OCI-LY1 (cell line): ENCODE measurements at regions not wholly inside any gene's neighbourhood (a gene's known extent, or its start where the extent isn't known, plus 50 kb on each side); places are given as distances from the start of the nearest gene placed in this dataset.

Experiments used
- H2AFZ ChIP-seq: fragments of 200-600 bp; sonication (generic), shearing (Covaris generic); 2 replicates; pipeline ENCODE4 v1.6.0; 2014; ENCODE audit warnings: antibody characterized with exemption, mild to moderate bottlenecking, low read length
- H3F3A ChIP-seq: fragments of 200-600 bp; sonication (generic), shearing (Covaris generic); 2 replicates; pipeline ENCODE4 v1.6.0; 2014; ENCODE audit warnings: mild to moderate bottlenecking, antibody characterized with exemption, low read length, moderate library complexity; ENCODE audit not compliant: insufficient read depth
- H3K27ac ChIP-seq: fragments of 200-600 bp; sonication (generic); 2 replicates; pipeline ENCODE4 v1.5.1; 2014; ENCODE audit warnings: low read length, mixed run types, mild to moderate bottlenecking, low read depth; ENCODE audit not compliant: poor library complexity, severe bottlenecking
- H3K27me3 ChIP-seq: fragments of 200-600 bp; sonication (generic); 2 replicates; pipeline ENCODE4 v1.6.0; 2014; ENCODE audit warnings: antibody characterized with exemption, mild to moderate bottlenecking, low read length, moderate library complexity; ENCODE audit not compliant: insufficient read depth
- H3K36me3 ChIP-seq: fragments of 200-600 bp; sonication (generic); 2 replicates; pipeline ENCODE4 v1.6.1; 2014; ENCODE audit warnings: mild to moderate bottlenecking, antibody characterized with exemption, low read length, moderate library complexity, mixed read lengths; ENCODE audit not compliant: insufficient read depth
- H3K4me1 ChIP-seq: fragments of 200-600 bp; sonication (generic); 2 replicates; pipeline ENCODE4 v1.5.1; 2014; ENCODE audit warnings: mild to moderate bottlenecking, low read length, moderate library complexity; ENCODE audit not compliant: insufficient read depth, severe bottlenecking
- H3K4me2 ChIP-seq: fragments of 200-600 bp; sonication (generic), shearing (Covaris generic); 2 replicates; pipeline ENCODE4 v1.6.1; 2014; ENCODE audit warnings: low read length
- H3K4me3 ChIP-seq: fragments of 200-600 bp; sonication (generic); 2 replicates; pipeline ENCODE4 v1.5.1; 2014; ENCODE audit warnings: low read length, low read depth, mild to moderate bottlenecking, mixed read lengths; ENCODE audit not compliant: poor library complexity, severe bottlenecking
- H3K79me2 ChIP-seq: fragments of 200-600 bp; shearing (Covaris generic); 2 replicates; pipeline ENCODE4 v1.6.1; 2016; ENCODE audit warnings: mixed run types, low read length, mixed read lengths; ENCODE audit not compliant: insufficient read depth
- H3K9ac ChIP-seq: fragments of 200-600 bp; sonication (generic), shearing (Covaris generic); 2 replicates; pipeline ENCODE4 v1.6.1; 2014; ENCODE audit warnings: mild to moderate bottlenecking, low read length, mixed read lengths
- H3K9me2 ChIP-seq: fragments of 200-600 bp; sonication (generic), shearing (Covaris generic); 2 replicates; pipeline ENCODE4 v1.6.1; 2014; ENCODE audit warnings: low read depth, mild to moderate bottlenecking, low read length, mixed read lengths
- H3K9me3 ChIP-seq: fragments of 200-600 bp; shearing (Covaris generic); 2 replicates; pipeline ENCODE4 v1.6.1; 2014; ENCODE audit warnings: low read length, mixed read lengths
- H4K20me1 ChIP-seq: fragments of 200-600 bp; sonication (generic), shearing (Covaris generic); 2 replicates; pipeline ENCODE4 v1.6.0; 2016; ENCODE audit warnings: mild to moderate bottlenecking, low read length; ENCODE audit not compliant: insufficient read depth
- CTCF ChIP-seq: fragments of 200-600 bp; sonication (generic), shearing (Covaris generic); IDR thresholded peaks from 2 replicates; pipeline ENCODE4 v1.5.1; 2017; ENCODE audit warnings: mild to moderate bottlenecking, antibody characterized with exemption, low read length, moderate library complexity, mixed read lengths
- EZH2 ChIP-seq: fragments of 200-600 bp; sonication (generic), shearing (Covaris generic); IDR thresholded peaks from 2 replicates; pipeline ENCODE4 v1.8.0; 2017; ENCODE audit warnings: borderline replicate concordance, mixed run types, mild to moderate bottlenecking, antibody characterized with exemption, low read length, moderate library complexity, mixed read lengths

- H4K20me1 ChIP-seq = no peaks in the 10 kb centered on the region
Observed at GRCh38 chr18:8998481-8999217, 103.8 kb upstream of the NDUFV2 start.

DNA sequence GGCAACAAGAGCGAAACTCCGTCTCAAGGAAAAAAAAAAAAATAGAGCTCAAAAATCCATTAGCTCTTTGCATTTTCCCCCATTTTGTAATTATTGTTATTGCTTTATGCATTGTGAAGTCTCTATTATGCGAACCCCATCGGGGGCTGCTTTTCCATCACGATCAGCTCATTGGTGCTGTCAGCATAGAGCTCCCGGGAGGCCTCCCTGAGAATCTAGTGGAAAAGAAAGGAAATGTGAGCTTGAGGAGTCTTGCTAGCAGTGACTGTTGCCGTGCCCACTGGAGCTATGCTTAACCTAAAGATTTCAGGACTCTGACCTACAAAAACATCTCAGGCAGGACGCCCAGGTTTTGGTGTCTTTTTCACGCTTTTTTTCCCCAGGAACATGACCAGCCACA is 102.6 kb upstream of the NDUFV2 start:
- Histone ChIP-seq H2AFZ (no peak overlapping the region), H3K36me3 (no peaks in the 10 kb centered on the region; the same call in 1 of the 2 replicates), H3K27me3 (no peaks in the 10 kb centered on the region), H3K9me2 (no peaks in the 10 kb centered on the region), H3K4me1 (no peaks in the 10 kb centered on the region), H3K27ac (no peak overlapping the region), H3K79me2 (no peaks in the 10 kb centered on the region), H3K4me3 (no peak overlapping the region), H3F3A (no peaks in the 10 kb centered on the region), H3K9ac (no peak overlapping the region), H3K4me2 (no peak overlapping the region), H4K20me1 (no peaks in the 10 kb centered on the region), H3K9me3 (peaks cover 5% of the 10 kb centered on the region; the same call in 1 of the 2 replicates)
- TF ChIP-seq CTCF = no peak
- no peak for TF ChIP-seq EZH2

More at GRCh38 chr18:8998481-8999217, 103.8 kb upstream of the NDUFV2 start:
- no peaks in the 10 kb centered on the region for H3K9me2 ChIP-seq
- H3K4me2 ChIP-seq = no peak overlapping the region
- no peak for TF ChIP-seq CTCF
- TF ChIP-seq EZH2 = no peak
- H3K36me3 ChIP-seq = no peaks in the 10 kb centered on the region; the same call in 1 of the 2 replicates
- H3F3A ChIP-seq = no peaks in the 10 kb centered on the region
- H3K27me3 ChIP-seq = no peaks in the 10 kb centered on the region
- H3K4me3 ChIP-seq = no peak overlapping the region
- H3K9me3 ChIP-seq = peaks cover 5% of the 10 kb centered on the region; the same call in 1 of the 2 replicates
- H3K27ac ChIP-seq = no peak overlapping the region
- no peak overlapping the region for H2AFZ ChIP-seq
- H3K79me2 ChIP-seq = no peaks in the 10 kb centered on the region
- no peaks in the 10 kb centered on the region for H3K4me1 ChIP-seq
- no peak overlapping the region for H3K9ac ChIP-seq

DNA sequence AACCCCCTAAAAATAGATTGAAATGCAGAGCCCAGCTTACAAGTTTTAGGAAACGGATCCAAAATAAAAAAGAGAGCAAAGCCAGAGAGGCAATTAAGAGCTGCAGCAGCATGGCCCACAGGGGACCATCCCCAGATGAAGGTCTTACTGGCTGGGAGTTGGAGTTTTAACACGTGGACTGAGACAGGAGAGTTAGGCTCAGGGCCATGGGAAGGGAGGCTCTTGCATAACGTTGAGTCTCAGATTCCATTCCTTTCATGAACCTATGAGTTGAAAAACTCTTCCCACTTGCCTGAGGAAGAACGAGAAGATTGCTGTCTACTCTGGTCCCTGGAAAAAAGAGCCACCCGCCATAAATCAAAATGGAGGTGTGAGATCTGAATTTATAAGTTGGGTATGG is 101.8 kb upstream of the NDUFV2 start:
- Histone ChIP-seq H3K4me1 (no peaks in the 10 kb centered on the region), H3K27me3 (no peaks in the 10 kb centered on the region), H3K9me2 (no peaks in the 10 kb centered on the region), H3F3A (no peaks in the 10 kb centered on the region), H3K79me2 (no peaks in the 10 kb centered on the region), H4K20me1 (no peaks in the 10 kb centered on the region), H3K4me3 (no peak overlapping the region), H3K4me2 (no peak overlapping the region), H2AFZ (no peak overlapping the region), H3K36me3 (no peaks in the 10 kb centered on the region; the same call in 1 of the 2 replicates), H3K9me3 (peaks cover 5% of the 10 kb centered on the region; the same call in 1 of the 2 replicates), H3K27ac (no peak overlapping the region), H3K9ac (no peak overlapping the region)
- no peak for TF ChIP-seq CTCF
- TF ChIP-seq EZH2 = no peak
